ENCODE measurements at regions not wholly inside any gene's neighbourhood (a gene's known extent, or its start where the extent isn't known, plus 50 kb on each side); places are given as distances from the start of the nearest gene placed in this dataset.

DNA sequence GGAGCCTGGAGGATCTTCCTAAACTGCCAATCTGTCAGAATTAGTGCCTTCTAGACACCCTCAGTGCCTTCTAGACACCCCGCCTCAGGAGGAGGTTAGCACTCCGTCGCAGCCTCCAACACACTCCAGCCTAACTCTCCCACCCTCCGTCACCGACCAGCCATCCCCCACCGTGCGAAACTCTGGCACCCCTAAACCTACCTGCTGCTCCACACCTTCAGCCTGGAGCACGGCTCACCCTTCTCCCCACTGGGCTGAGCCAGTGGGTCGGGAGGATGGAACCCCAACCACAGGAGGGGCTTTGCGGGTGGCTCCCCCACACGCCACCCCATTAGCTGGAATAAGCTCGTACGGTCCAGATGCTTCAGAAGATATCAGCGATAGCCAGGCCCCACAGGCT is 468.9 kb upstream of the HS6ST1 start:
- DNase-seq, result no peak

DNA sequence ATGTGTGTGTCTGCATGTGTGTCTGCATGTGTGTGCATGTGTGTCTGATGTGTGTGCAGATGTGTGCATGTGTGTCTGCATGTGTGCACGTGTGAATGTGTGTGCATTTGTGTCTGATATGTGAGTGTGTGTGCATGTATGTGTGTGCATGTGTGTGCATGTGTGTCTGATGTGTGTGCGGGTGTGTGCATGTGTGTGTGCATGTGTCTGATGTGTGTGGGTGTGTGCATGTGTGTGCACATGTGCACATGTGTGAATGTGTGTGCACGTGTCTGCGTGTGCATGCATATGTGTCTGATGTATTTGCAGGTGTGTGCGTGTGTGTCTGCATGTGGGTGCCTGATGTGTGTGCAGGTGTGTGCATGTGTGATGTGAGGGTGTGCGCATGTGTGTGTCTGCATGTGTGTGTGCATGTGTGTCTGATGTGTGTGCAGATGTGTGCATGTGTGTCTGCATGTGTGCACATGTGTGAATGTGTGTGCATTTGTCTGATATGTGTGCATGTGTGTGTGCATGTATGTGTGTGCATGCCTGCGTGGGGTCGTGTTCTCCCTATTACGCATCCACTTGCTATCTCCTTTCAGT is 470.1 kb upstream of the HS6ST1 start:
- DNase-seq, result no peak

GRCh38 chr2:128789221-128789620 is 470.6 kb upstream of the HS6ST1 start:
- no peak for DNase-seq

DNA sequence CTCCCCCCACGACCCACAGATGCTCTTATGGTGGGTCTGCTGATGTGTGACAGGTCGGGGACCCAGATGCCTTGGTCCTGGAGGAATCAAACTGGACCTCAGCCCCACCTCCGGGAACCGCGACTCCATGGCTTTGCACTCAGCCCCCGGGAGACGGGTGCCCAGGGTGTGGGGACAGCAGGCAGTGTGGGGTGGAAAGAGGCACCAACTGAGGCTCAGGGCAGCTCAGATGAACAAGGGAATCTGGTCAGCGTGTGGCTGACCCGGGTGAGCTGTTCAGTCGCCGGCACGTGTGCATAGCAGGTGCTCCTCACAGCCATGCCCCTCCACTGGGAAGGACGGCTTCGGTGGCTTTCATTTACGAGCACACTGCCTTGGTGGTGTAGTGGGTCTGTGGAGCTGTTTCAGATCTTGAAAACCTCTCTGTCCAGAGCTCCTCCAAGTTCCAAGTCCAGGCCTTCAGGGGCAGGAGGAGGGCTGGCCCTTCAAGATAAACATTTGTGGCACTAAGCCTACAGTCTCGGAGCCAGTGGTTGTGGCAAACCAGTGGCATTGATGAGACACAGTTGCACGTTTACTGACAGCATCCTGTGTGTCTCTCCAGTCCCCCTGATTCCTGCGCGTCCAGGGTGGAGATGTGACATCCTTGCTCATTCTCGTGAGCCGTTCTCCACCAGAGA is 471.2 kb upstream of the HS6ST1 start:
- no peak for DNase-seq

DNA sequence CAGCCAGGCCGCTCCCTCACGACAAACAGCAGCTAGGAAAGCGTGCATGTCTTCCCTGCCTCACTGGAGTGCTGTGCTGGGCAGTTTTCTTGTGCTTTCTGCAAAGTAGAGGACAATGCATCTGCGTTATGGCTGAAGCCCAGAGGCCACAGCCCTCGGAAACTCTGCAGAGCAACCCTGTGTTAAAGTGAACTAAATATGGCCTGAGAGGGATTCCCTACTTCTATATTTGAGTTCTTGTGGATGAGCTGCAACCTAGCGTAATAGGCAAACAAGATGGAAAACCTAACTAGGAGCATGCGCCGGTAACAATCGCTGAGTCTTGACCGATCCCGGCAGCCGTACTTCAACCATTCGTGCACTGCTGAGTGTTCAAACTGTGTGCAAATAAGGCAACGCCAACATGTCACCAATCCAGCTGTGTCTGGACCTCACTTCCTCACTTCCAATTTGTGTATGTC is 471.9 kb upstream of the HS6ST1 start:
- DNase-seq, result no peak

DNA sequence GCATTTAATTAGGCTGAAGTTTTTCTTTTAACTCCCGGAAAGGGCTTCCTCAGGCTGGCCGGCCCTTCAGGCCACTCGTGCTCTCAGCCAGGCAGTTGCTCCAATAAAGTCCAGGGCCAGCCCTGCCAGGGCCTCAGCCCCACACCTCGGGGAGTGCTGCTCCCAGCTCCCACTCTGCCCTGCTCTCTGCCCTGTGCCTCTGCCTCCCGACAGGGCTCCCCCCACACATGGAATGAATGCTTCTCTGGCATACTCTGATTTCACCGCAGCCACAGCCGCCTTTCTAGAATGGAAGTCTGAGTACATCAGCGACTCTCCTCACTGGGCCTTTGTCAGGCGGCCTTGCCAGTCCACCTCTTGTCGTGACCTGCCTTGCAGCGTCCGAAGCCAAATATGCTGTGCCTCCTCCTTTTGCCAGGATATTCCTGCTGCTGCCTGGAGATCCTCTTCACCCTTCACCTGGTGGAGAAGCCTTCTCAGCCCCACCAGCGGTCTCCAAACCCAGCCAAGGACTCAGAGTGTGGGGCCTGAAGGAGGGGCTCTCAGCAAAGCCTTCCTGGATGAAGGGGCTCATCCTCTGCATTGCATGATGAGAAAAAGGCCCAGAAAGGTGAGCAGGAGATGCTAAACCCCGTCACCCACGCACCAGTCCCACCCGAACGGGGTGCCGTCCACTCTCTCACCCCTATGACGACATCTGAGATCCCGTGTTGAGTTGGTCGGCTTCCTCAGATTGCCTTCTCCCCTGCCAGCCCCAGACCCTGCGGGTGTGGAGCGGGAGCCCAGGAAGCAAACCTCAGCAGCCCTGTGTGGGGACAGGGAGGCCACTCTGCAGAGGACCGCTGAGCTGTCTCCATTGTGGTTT is 472.7 kb upstream of the HS6ST1 start:
- no peak for DNase-seq

GRCh38 chr2:128791985-128792320 is 473.3 kb upstream of the HS6ST1 start:
- no peak for DNase-seq

DNA sequence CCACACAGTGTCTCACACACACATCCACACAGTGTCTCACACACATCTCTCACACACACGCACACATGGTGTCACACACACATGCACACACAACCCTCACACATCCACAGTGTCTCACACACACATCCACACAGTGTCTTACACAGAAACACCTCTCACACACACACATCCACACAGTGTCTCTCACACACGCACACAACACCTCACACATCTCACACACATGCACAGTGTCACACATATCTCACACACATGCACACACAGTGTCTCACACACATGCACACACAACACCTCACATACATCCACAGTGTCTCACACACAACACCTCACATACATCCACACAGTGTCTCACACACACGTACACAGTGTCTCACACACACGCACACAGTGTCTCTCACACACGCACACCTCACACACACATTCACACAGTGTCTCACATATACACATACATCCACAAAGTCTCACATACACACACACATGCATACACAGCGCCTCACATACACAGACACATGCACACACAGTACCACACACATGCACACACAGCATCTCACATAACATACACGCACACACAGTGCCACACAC is 473.9 kb upstream of the HS6ST1 start:
- DNase-seq, result no peak

GRCh38 chr2:128793404-128793803 is 474.7 kb upstream of the HS6ST1 start:
- no peak for DNase-seq

DNA sequence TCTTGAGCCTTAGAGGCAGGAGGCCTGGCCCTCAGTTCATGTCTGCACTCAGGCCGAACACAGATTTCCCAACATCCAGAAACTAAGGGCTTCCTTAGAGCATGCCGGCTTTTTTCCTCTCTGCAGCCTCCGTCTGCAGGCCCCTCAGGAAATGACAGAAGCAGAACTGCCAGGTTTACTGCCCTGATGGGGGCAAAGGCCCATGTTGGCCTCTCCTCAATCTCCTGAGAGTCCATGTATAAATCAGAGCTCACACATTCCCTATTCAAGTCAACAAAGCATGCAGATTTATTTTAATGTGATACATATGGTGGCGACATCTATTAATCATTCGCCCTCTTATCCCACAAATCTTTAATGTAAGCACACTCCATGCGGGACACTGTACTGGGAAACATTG is 475.6 kb upstream of the HS6ST1 start:
- DNase-seq, result no peak

- DNase-seq, result no peak
Measured at GRCh38 chr2:128796321-128796720, 477.7 kb upstream of the HS6ST1 start.

DNA sequence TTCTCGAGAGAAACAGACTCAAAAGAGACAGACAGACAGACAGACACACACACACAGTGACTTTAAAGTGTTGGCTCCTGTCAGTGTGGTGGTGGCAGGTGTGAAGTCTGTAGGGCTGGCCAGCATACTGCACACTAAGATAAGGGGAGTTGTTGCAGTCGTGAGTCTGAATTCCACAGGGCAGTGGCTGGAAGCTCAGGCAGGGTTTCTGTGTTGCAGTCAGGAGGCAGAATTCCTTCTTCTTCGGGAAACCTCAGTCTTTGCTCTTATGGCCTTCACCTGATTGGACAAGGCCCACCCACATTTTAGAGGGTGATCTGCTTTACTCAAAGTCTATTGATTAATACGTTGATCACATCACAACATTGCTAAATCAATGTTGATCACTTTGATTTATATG is 478.4 kb upstream of the HS6ST1 start:
- DNase-seq, result no peak

DNA sequence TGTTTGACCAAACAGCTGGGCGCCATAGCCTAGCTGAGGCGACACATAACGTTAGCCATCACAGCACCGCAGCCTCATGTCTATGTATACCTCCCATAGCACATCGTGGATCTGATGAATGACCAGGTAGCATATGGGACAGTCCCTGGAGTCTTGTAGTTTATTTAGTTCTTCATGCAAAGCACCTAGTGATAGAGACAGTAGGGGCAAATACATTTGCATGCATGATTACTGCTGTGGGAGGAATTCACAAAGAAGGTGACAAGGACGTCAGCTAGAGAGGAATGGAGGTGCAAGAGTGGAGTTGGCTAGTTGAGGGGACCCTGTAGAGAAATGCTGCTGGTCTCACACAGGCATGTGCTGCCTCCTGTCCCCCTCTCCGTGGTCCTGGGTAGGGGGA is 478.9 kb upstream of the HS6ST1 start:
- no peak for DNase-seq

GRCh38 chr2:128797937-128798336 is 479.3 kb upstream of the HS6ST1 start:
- no peak for DNase-seq

DNA sequence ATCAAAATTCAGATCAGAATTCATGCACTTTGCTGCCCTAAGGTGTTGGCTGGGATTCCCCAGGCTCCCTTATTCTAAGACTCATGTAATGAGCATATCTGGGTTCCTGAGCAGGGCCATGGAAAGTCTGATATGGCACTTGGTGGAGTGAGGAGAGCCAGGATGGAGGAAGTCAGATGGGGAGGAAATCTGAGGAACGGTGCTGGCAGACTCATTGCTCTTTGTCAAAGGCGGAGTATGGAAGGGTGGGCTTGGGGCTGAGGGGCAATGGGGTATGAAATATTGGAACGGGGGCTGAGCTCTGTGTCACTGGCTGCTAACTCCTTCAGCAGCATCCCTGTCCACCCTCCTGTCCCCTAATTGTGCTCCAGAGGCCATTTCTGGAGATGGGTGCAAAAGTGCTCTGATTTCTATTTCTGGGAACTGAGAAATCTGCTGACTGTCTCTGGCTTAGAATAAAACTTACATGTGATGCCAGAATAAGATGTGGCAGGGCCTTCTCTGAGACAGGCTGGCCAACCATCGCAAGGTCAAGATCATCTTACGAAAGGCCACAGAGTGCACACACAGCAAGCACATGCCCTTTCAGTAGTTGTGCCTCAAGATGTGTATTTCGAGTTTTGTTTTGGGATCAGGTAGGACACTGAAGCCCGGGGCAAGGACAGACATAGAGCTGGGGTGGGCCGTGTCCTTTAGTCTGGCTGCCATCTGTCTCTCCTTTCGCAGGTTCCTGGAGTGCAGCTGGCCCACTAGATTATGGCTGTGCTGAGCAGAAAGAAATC is 480.0 kb upstream of the HS6ST1 start:
- DNase-seq, result no peak

GRCh38 chr2:128799284-128799552 is 480.6 kb upstream of the HS6ST1 start:
- no peak for DNase-seq

DNA sequence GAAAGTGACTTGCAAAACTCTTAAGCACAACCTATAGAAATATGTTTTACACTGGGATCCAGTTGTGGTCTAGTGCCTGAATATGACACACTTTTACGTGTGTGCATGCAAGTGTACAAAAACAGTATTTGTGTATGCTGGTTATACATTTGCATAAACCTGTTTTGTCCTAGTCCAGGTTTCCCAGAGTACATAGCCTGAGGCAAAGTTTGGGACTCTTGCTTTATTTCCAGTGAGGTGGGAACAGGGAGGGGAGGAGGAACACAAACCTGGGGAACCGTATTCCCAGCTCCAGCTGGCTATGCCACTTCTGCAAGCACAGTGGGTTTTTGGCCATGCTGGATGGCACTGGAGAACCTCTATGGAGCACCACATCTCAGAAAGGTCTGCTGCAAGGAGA is 481.1 kb upstream of the HS6ST1 start:
- DNase-seq, result no peak

GRCh38 chr2:128801576-128801975 is 482.9 kb upstream of the HS6ST1 start:
- no peak for DNase-seq

DNA sequence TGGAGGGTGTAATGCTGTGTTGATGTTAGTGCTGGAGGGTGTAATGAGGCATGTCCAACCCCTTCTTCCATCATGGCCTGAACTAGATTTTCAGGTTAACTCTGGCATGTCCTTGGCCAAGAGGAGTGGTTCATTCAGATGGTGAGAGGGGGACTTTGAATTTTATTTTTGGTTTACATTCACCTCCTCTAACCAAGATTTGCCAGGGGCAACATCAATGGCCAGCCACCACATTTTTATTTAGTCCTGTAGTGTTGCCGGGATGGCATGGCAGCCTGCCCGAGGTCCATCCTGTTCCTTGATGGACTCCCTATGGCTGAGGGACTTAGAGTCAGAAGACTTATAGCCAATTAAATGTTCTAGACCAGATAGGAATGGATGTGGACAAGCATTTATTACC is 484.6 kb upstream of the HS6ST1 start:
- DNase-seq, result no peak

DNA sequence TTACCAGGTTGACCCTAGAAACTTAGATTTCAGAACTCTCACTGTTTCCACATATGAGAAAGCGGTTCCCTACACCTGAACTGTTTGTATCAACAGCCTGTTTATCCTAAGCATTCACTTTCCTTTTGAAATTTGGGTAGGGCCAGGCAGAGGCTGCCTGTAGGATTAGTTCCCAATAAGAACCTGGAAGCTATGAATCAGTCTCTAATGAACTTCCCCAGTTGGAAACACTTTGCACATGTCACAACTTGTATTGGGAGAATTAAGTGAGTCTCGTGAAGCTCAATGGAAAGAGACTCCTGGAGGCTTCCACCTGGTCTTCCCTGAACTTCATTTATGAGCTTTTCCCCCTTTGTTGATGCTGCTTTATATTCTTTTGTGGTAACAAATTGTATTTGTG is 486.6 kb upstream of the HS6ST1 start:
- no peak for DNase-seq

DNA sequence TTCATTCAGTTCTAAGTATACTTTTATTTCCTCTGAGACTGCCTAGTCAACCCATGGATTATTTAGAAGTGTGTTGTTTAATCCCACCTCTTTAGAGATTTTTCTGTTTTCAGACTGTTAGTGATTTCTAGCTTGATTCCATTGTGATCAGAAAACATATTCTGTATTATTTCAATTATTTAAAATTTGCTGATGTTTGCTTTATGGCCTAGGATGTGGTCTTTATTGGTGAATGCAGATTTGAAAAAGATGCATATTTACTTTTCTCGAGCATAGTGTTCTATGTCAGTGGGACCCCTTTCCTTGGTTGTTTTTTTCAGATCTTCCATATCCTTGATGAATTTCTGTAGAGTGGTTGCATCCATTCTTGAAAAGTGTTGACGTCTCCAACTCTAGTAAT is 487.2 kb upstream of the HS6ST1 start:
- no peak for DNase-seq

GRCh38 chr2:128807317-128807716 is 488.6 kb upstream of the HS6ST1 start:
- DNase-seq, result no peak
